B cell (primary cell): ENCODE measurements at regions not wholly inside any gene's neighbourhood (a gene's known extent, or its start where the extent isn't known, plus 50 kb on each side); places are given as distances from the start of the nearest gene placed in this dataset.

Experiments
- EZH2 ChIP-seq: IDR thresholded peaks from 2 replicates; pipeline ENCODE4 v1.6.1; 2012; ENCODE audit warnings: borderline replicate concordance, low read depth, mild to moderate bottlenecking, moderate library complexity, low read length; ENCODE audit not compliant: insufficient read depth, poor library complexity, severe bottlenecking
- TF ChIP-seq, protein P1 (sequence below): fragments of 200-600 bp; IDR thresholded peaks from one replicate; pipeline ENCODE4 v1.8.0; 2022; ENCODE audit warnings: antibody characterized with exemption, mild to moderate bottlenecking

GRCh38 chr4:100936661-100937375, 410.5 kb downstream of the PPP3CA start:
- TF ChIP-seq, protein P1, sequence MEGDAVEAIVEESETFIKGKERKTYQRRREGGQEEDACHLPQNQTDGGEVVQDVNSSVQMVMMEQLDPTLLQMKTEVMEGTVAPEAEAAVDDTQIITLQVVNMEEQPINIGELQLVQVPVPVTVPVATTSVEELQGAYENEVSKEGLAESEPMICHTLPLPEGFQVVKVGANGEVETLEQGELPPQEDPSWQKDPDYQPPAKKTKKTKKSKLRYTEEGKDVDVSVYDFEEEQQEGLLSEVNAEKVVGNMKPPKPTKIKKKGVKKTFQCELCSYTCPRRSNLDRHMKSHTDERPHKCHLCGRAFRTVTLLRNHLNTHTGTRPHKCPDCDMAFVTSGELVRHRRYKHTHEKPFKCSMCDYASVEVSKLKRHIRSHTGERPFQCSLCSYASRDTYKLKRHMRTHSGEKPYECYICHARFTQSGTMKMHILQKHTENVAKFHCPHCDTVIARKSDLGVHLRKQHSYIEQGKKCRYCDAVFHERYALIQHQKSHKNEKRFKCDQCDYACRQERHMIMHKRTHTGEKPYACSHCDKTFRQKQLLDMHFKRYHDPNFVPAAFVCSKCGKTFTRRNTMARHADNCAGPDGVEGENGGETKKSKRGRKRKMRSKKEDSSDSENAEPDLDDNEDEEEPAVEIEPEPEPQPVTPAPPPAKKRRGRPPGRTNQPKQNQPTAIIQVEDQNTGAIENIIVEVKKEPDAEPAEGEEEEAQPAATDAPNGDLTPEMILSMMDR = no peak
- TF ChIP-seq EZH2 = no peak
